GM13977 (cell line): ENCODE measurements at regions not wholly inside any gene's neighbourhood (a gene's known extent, or its start where the extent isn't known, plus 50 kb on each side); places are given as distances from the start of the nearest gene placed in this dataset.

Experiments
- DNase-seq: peaks from one replicate; pipeline ENCODE4 v3.0.0; 2012; ENCODE audit warnings: low spot score
- CTCF ChIP-seq: IDR thresholded peaks from 2 replicates; pipeline ENCODE4 v1.5.1; 2012; ENCODE audit warnings: mild to moderate bottlenecking, control low read depth; ENCODE audit not compliant: insufficient read depth; ENCODE audit errors: extremely low read depth, missing control alignments
- in situ Hi-C: fragments of 300-500 bp; cut with MboI; formaldehyde crosslinking; loops from one replicate; pipeline ENCODE4 v1.12.0; 2022; ENCODE audit warnings: low sequenced_read_pairs, low pct_unique_long_range_greater_than_20kb, mixed read lengths, inconsistent platforms; ENCODE audit not compliant: unreplicated experiment

- in situ Hi-C loops, result no loop called here
- TF ChIP-seq CTCF, result no peak
- DNase-seq, result no peak
Observed at GRCh38 chr6:94027374-94027773, 608.0 kb upstream of the EPHA7 start.

- in situ Hi-C loops, result no loop called here
- no peak for DNase-seq
- no peak for TF ChIP-seq CTCF
Observed at GRCh38 chr6:94026575-94026974, 607.2 kb upstream of the EPHA7 start.

GRCh38 chr6:94005835-94006234 lies 586.5 kb upstream of the EPHA7 start:
- no peak for DNase-seq
- in situ Hi-C loops, result no loop called here
- TF ChIP-seq CTCF, result no peak

GRCh38 chr6:93992976-93993375 lies 573.6 kb upstream of the EPHA7 start:
- no peak for DNase-seq
- no peak for TF ChIP-seq CTCF
- in situ Hi-C loops, result no loop called here

GRCh38 chr6:93989630-93990029 lies 570.3 kb upstream of the EPHA7 start:
- in situ Hi-C loops, result no loop called here
- TF ChIP-seq CTCF, result no peak
- DNase-seq, result no peak

- no peak for TF ChIP-seq CTCF
- in situ Hi-C loops, result no loop called here
- no peak for DNase-seq
Observed at GRCh38 chr6:93985953-93986352, 566.6 kb upstream of the EPHA7 start.

- in situ Hi-C loops, result no loop called here
- TF ChIP-seq CTCF, result no peak
- no peak for DNase-seq
Observed at GRCh38 chr6:93975159-93975558, 555.8 kb upstream of the EPHA7 start.
